ENCODE measurements at regions not wholly inside any gene's neighbourhood (a gene's known extent, or its start where the extent isn't known, plus 50 kb on each side); places are given as distances from the start of the nearest gene placed in this dataset.

- Histone ChIP-seq H3K79me1 (ENCODE audit: low read depth, low read length) (no peaks in the 10 kb centered on the region), H3K27ac (ENCODE audit: low read depth, low read length) (no peak overlapping the region), H2BK15ac (ENCODE audit: low read length) (no peak overlapping the region), H3K27me3 (replicated peaks in 1 of 4; ENCODE audit: control insufficient read depth in 3 of 4, extremely low read depth in 1 of 4, insufficient read depth in 3 of 4, low read length in 3 of 4) (no peaks in the 10 kb centered on the region), H3K4ac (replicated peaks; ENCODE audit: insufficient read length, low read depth, low read length) (no peak overlapping the region), H3K23ac (ENCODE audit: insufficient read length) (no peak overlapping the region), H2AK5ac (ENCODE audit: low read depth, low read length) (no peak overlapping the region), H4K5ac (ENCODE audit: insufficient read length, low read depth, low read length) (no peak overlapping the region), H3K14ac (ENCODE audit: insufficient read length) (no peak overlapping the region), H3K9me3 (ENCODE audit: insufficient read depth in 2 of 2, low read depth in 1 of 2, low read length in 1 of 2) (no peaks in the 10 kb centered on the region), H3K4me1 (replicated peaks in 1 of 4; ENCODE audit: control insufficient read depth in 3 of 4, insufficient read depth in 4 of 4, low read length in 3 of 4) (no peaks in the 10 kb centered on the region), H2AFZ (ENCODE audit: low read length) (no peak overlapping the region), H3K9ac (replicated peaks in 1 of 4; ENCODE audit: extremely low read depth in 1 of 4, low read depth in 3 of 4, low read length in 3 of 4) (no peak overlapping the region), H4K20me1 (replicated peaks in 1 of 2; ENCODE audit: control insufficient read depth in 1 of 2, insufficient read depth in 2 of 2, low read length in 2 of 2) (no peaks in the 10 kb centered on the region), H3K4me2 (ENCODE audit: insufficient read depth in 1 of 2, low read depth in 2 of 2, low read length in 2 of 2) (no peak overlapping the region), H2BK120ac (replicated peaks; ENCODE audit: low read depth, low read length) (no peak overlapping the region), H4K8ac (ENCODE audit: extremely low read depth, insufficient read depth, low read length) (no peak overlapping the region), H2BK12ac (ENCODE audit: low read depth, low read length) (no peak overlapping the region), H3K18ac (ENCODE audit: extremely low read depth, low read length) (no peak overlapping the region), H2BK5ac (ENCODE audit: low read depth, low read length) (no peak overlapping the region), H3K79me2 (ENCODE audit: control insufficient read depth in 1 of 2, insufficient read depth in 2 of 2, low read length in 2 of 2) (no peaks in the 10 kb centered on the region), H3K23me2 (ENCODE audit: low read depth, low read length) (no peaks in the 10 kb centered on the region), H4K91ac (replicated peaks; ENCODE audit: insufficient read length, low read length) (no peak overlapping the region), H2BK20ac (ENCODE audit: low read length) (no peak overlapping the region), H3K36me3 (ENCODE audit: control insufficient read depth in 2 of 4, insufficient read depth in 4 of 4, low read length in 3 of 4) (no peaks in the 10 kb centered on the region), H3K4me3 (ENCODE audit: extremely low read depth in 1 of 4, insufficient read depth in 2 of 4, low read depth in 3 of 4, low read length in 4 of 4) (no peak overlapping the region), H3K56ac (replicated peaks; ENCODE audit: insufficient read length, low read depth, low read length) (no peak overlapping the region)
- no peak for FAIRE-seq
- ChIA-PET POLR2A (ENCODE audit: partially characterized antibody) (no interaction called here), CTCF (ENCODE audit: partially characterized antibody) (no interaction called here)
- DNase-seq (ENCODE audit: low read depth in 1 of 2, low spot score in 2 of 2): no peak
- TF ChIP-seq POU5F1 (IDR thresholded peaks at IDR 0.05; ENCODE audit: low read depth, low read length) (no peak), HDAC6 (IDR thresholded peaks at IDR 0.05; ENCODE audit: low read depth, low read length) (no peak), GABPA (IDR thresholded peaks at IDR 0.05; ENCODE audit: borderline replicate concordance, insufficient read depth, low read length) (no peak), SAP30 (IDR thresholded peaks at IDR 0.05; ENCODE audit: insufficient read depth, insufficient replicate concordance, low read length) (no peak), NRF1 (IDR thresholded peaks at IDR 0.05; ENCODE audit: low read depth, low read length) (no peak), SP4 (IDR thresholded peaks at IDR 0.05; ENCODE audit: low read length) (no peak), ASH2L (IDR thresholded peaks at IDR 0.05; ENCODE audit: low read length) (no peak), BCL11A (IDR thresholded peaks at IDR 0.05; ENCODE audit: low read depth in 2 of 2, low read length in 2 of 2) (no peak), FOSL1 (IDR thresholded peaks at IDR 0.05; ENCODE audit: insufficient read depth, low read depth, low read length) (no peak), CREB1 (IDR thresholded peaks at IDR 0.05) (no peak), KDM1A (IDR thresholded peaks at IDR 0.05; ENCODE audit: borderline replicate concordance, low read length) (no peak), EGR1 (IDR thresholded peaks at IDR 0.05; ENCODE audit: borderline replicate concordance, low read depth, low read length) (no peak)
- 92% methylated on average over 2 of the region's 2 CpGs; no CpG with 5 or more reads in 1 of the 2 experiments for WGBS, 2 experiments (ENCODE audit: extremely low coverage in 1 of 2, insufficient coverage in 1 of 2, insufficient read length in 1 of 2, insufficient replicate concordance in 2 of 2, low coverage in 1 of 2, low lambda C conversion rate in 2 of 2, missing lambda C conversion rate in 1 of 2)
Observed at GRCh38 chrX:127782904-127783303, 269.3 kb downstream of the ACTRT1 start.
